ENCODE measurements at regions not wholly inside any gene's neighbourhood (a gene's known extent, or its start where the extent isn't known, plus 50 kb on each side); places are given as distances from the start of the nearest gene placed in this dataset.

- ChIA-PET CTCF (no interaction called here), POLR2A (no interaction called here)
- H3K4me3 ChIP-seq: no peak overlapping the region
- 75% methylated on average over 4 of the region's 4 CpGs for WGBS (ENCODE audit: missing lambda C conversion rate)
- ATAC-seq: no peak
- H3K4me2 ChIP-seq: no peak overlapping the region
- H3K4me1 ChIP-seq: no peaks in the 10 kb centered on the region
- no peak for DNase-seq (ENCODE audit: low read depth in 1 of 2, low spot score in 1 of 2)
- no peak overlapping the region for H3K27ac ChIP-seq
- TF ChIP-seq HDAC2 (IDR thresholded peaks at IDR 0.05) (no peak), FOSB (CRISPR knock-in tag; IDR thresholded peaks at IDR 0.05) (no peak), MYC (IDR thresholded peaks at IDR 0.05; ENCODE audit: borderline replicate concordance, low read length) (no peak), ZNF302 (CRISPR knock-in tag; IDR thresholded peaks at IDR 0.05) (no peak), RARB (CRISPR knock-in tag; IDR thresholded peaks at IDR 0.05) (no peak), HOXB5 (CRISPR knock-in tag; IDR thresholded peaks at IDR 0.05) (no peak), SMC3 (IDR thresholded peaks at IDR 0.05) (no peak), MAFK (IDR thresholded peaks at IDR 0.05; ENCODE audit: partially characterized antibody) (no peak), POLR2AphosphoS2 (conservative IDR thresholded peaks at IDR 0.05; ENCODE audit: low read length) (no peak), RCOR1 (IDR thresholded peaks at IDR 0.05; ENCODE audit: low read depth, low read length) (no peak), CTCF (IDR thresholded peaks at IDR 0.05) (no peak), CEBPB (IDR thresholded peaks at IDR 0.05) (no peak), ELK1 (IDR thresholded peaks at IDR 0.05; ENCODE audit: low read depth, low read length) (no peak), JUN (IDR thresholded peaks at IDR 0.05) (no peak), GATA3 (IDR thresholded peaks at IDR 0.05; ENCODE audit: borderline replicate concordance) (no peak), NR3C1 (IDR thresholded peaks at IDR 0.05) (no peak), ATOH8 (CRISPR knock-in tag; IDR thresholded peaks at IDR 0.05; ENCODE audit: low read depth) (no peak)
- no peak for FAIRE-seq
- no peaks in the 10 kb centered on the region for H3K9me3 ChIP-seq
Measured at GRCh38 chr13:33377411-33377810, 91.9 kb upstream of the STARD13 start.

GRCh38 chr13:33377825-33378224 lies 92.3 kb upstream of the STARD13 start:
- ChIA-PET CTCF (no interaction called here), POLR2A (no interaction called here)
- FAIRE-seq (no peak), DNase-seq (ENCODE audit: low read depth in 1 of 2, low spot score in 1 of 2) (no peak), ATAC-seq (no peak)
- no peaks in the 10 kb centered on the region for H3K4me1 ChIP-seq
- no peaks in the 10 kb centered on the region for H3K9me3 ChIP-seq
- H3K4me2 ChIP-seq: no peak overlapping the region
- H3K4me3 ChIP-seq: no peak overlapping the region
- TF ChIP-seq FOSB (CRISPR knock-in tag; IDR thresholded peaks at IDR 0.05): no peak
- no peak for TF ChIP-seq MAFK (IDR thresholded peaks at IDR 0.05; ENCODE audit: partially characterized antibody)
- no peak for TF ChIP-seq EHF (CRISPR knock-in tag; IDR thresholded peaks at IDR 0.05)
- no peak for TF ChIP-seq KDM1A (IDR thresholded peaks at IDR 0.05; ENCODE audit: low read depth)
- TF ChIP-seq CHD2 (IDR thresholded peaks at IDR 0.05; ENCODE audit: low read length, partially characterized antibody): no peak
- TF ChIP-seq JUNB (IDR thresholded peaks at IDR 0.05): no peak
- no peak for TF ChIP-seq HDAC2 (IDR thresholded peaks at IDR 0.05)
- no peak for TF ChIP-seq CEBPB (IDR thresholded peaks at IDR 0.05)
- TF ChIP-seq RFX5 (IDR thresholded peaks at IDR 0.05): no peak
- no peak for TF ChIP-seq POLR2A (IDR thresholded peaks at IDR 0.05; ENCODE audit: low read length)
- H3K27ac ChIP-seq: no peak overlapping the region

GRCh38 chr13:33379608-33380007 lies 94.1 kb upstream of the STARD13 start:
- H3K4me2 ChIP-seq: no peak overlapping the region
- H3K9me3 ChIP-seq: no peaks in the 10 kb centered on the region
- no peaks in the 10 kb centered on the region for H3K4me1 ChIP-seq
- TF ChIP-seq PHF8 (IDR thresholded peaks at IDR 0.05; ENCODE audit: borderline replicate concordance, low read depth) (no peak), CTCF (IDR thresholded peaks at IDR 0.05) (no peak), MAFK (IDR thresholded peaks at IDR 0.05; ENCODE audit: partially characterized antibody) (no peak), POLR2A (IDR thresholded peaks at IDR 0.05; ENCODE audit: low read length) (no peak), ESRRA (IDR thresholded peaks at IDR 0.05; ENCODE audit: borderline replicate concordance, low read length) (no peak), HOXA7 (CRISPR knock-in tag; IDR thresholded peaks at IDR 0.05) (no peak), PBX3 (IDR thresholded peaks at IDR 0.05) (no peak), EHF (CRISPR knock-in tag; IDR thresholded peaks at IDR 0.05) (no peak), ZC3H11A (IDR thresholded peaks at IDR 0.05) (no peak)
- DNase-seq (ENCODE audit: low read depth in 1 of 2, low spot score in 1 of 2) (no peak), FAIRE-seq (no peak), ATAC-seq (no peak)
- H3K4me3 ChIP-seq: no peak overlapping the region
- ChIA-PET CTCF (no interaction called here), POLR2A (no interaction called here)
- H3K27ac ChIP-seq: no peak overlapping the region
